GM23338 (cell line): ENCODE measurements at regions not wholly inside any gene's neighbourhood (a gene's known extent, or its start where the extent isn't known, plus 50 kb on each side); places are given as distances from the start of the nearest gene placed in this dataset.

Experiments
- ATAC-seq: fragments of 200-7000 bp; cut with Tn5 transposase; 3 replicates; pipeline ENCODE4 v1.9.1; 2020
- DNase-seq: peaks from one replicate; pipeline ENCODE4 v3.0.0-alpha.2; 2015; ENCODE audit warnings: low spot score
- H2AFZ ChIP-seq: fragments of 200-600 bp; sonication (generic); 2 replicates; pipeline ENCODE4 v1.8.0; 2016; ENCODE audit warnings: antibody characterized with exemption, mild to moderate bottlenecking, moderate library complexity
- H3F3A ChIP-seq: fragments of 200-600 bp; sonication (generic); replicated peaks from 2 replicates; pipeline ENCODE4 v1.8.0; 2017; ENCODE audit warnings: antibody characterized with exemption, mixed run types, low read depth
- H3K27ac ChIP-seq: fragments of 200-600 bp; sonication (generic); 2 replicates; pipeline ENCODE4 v1.6.1; 2016; ENCODE audit warnings: low read depth
- H3K27me3 ChIP-seq: fragments of 200-600 bp; sonication (generic); 2 replicates; pipeline ENCODE4 v1.8.0; 2016; ENCODE audit warnings: mild to moderate bottlenecking, mixed run types, moderate library complexity; ENCODE audit not compliant: insufficient read depth
- H3K36me3 ChIP-seq: fragments of 200-600 bp; sonication (generic); 2 replicates; pipeline ENCODE4 v1.8.0; 2016; ENCODE audit warnings: mild to moderate bottlenecking; ENCODE audit not compliant: insufficient read depth
- H3K4me1 ChIP-seq: fragments of 200-600 bp; sonication (generic); 2 replicates; pipeline ENCODE4 v1.8.0; 2016; ENCODE audit warnings: mild to moderate bottlenecking, moderate library complexity; ENCODE audit not compliant: insufficient read depth
- H3K4me2 ChIP-seq: fragments of 200-600 bp; sonication (generic); 2 replicates; pipeline ENCODE4 v1.7.1; 2017; ENCODE audit warnings: mixed run types
- H3K4me3 ChIP-seq: fragments of 200-600 bp; sonication (generic); 2 replicates; pipeline ENCODE4 v1.6.1; 2016; ENCODE audit warnings: mixed run types
- H3K79me2 ChIP-seq: fragments of 200-600 bp; sonication (generic); replicated peaks from 2 replicates; pipeline ENCODE4 v1.8.0; 2017; ENCODE audit warnings: mild to moderate bottlenecking; ENCODE audit not compliant: insufficient read depth
- H3K9me2 ChIP-seq: fragments of 200-600 bp; sonication (generic); 2 replicates; pipeline ENCODE4 v1.8.0; 2017; ENCODE audit not compliant: insufficient read depth
- H4K20me1 ChIP-seq: fragments of 200-600 bp; sonication (generic); replicated peaks from 2 replicates; pipeline ENCODE4 v1.8.0; 2017; ENCODE audit warnings: mild to moderate bottlenecking; ENCODE audit not compliant: insufficient read depth
- H3K27ac Mint-ChIP-seq: 2 replicates; pipeline ENCODE4 v1.8.0; 2020; ENCODE audit warnings: inconsistent platforms, mild to moderate bottlenecking, moderate library complexity, mixed read lengths
- H3K27me3 Mint-ChIP-seq: 3 replicates; pipeline ENCODE4 v1.8.0; 2022; ENCODE audit warnings: low read depth, mild to moderate bottlenecking, moderate library complexity, mixed read lengths, inconsistent platforms; ENCODE audit not compliant: insufficient read depth, poor library complexity
- H3K36me3 Mint-ChIP-seq: 3 replicates; pipeline ENCODE4 v1.8.0; 2021; ENCODE audit warnings: low read depth, mild to moderate bottlenecking, inconsistent platforms, moderate library complexity, mixed read lengths
- H3K4me1 Mint-ChIP-seq: 3 replicates; pipeline ENCODE4 v1.8.0; 2020; ENCODE audit warnings: mild to moderate bottlenecking, inconsistent platforms, mixed read lengths
- H3K4me3 Mint-ChIP-seq: 3 replicates; pipeline ENCODE4 v1.8.0; 2021; ENCODE audit warnings: moderate library complexity, mild to moderate bottlenecking, inconsistent platforms, mixed read lengths
- H3K9me3 Mint-ChIP-seq: 3 replicates; pipeline ENCODE4 v1.8.0; 2020; ENCODE audit warnings: moderate library complexity, mild to moderate bottlenecking, inconsistent platforms, mixed read lengths
- CREB1 ChIP-seq: fragments of 250-450 bp; sonication (Bioruptor Pico); IDR thresholded peaks from 2 replicates; pipeline ENCODE4 v1.5.0; 2020; ENCODE audit warnings: low read depth, mild to moderate bottlenecking, moderate library complexity
- EZH2 ChIP-seq: fragments of 200-600 bp; sonication (generic); IDR thresholded peaks from one replicate; pipeline ENCODE4 v1.8.0; 2017; ENCODE audit warnings: antibody characterized with exemption, mild to moderate bottlenecking, low read depth; ENCODE audit not compliant: unreplicated experiment
- JUNB ChIP-seq: IDR thresholded peaks from one replicate; pipeline ENCODE4 v1.6.1; 2016; ENCODE audit warnings: antibody characterized with exemption; ENCODE audit not compliant: unreplicated experiment
- NANOG ChIP-seq: IDR thresholded peaks from 2 replicates; pipeline ENCODE4 v1.6.1; 2016; ENCODE audit warnings: antibody characterized with exemption, borderline replicate concordance
- POLR2AphosphoS5 ChIP-seq: IDR thresholded peaks from 2 replicates; pipeline ENCODE4 v1.6.1; 2016; ENCODE audit warnings: antibody characterized with exemption, low read depth
- TF ChIP-seq, protein P1 (sequence below): fragments of 250-450 bp; sonication (Bioruptor Pico); IDR thresholded peaks from 2 replicates; pipeline ENCODE4 v1.5.0; 2020; ENCODE audit warnings: mild to moderate bottlenecking, moderate library complexity
- TF ChIP-seq, protein P2 (sequence below): IDR thresholded peaks from one replicate; pipeline ENCODE4 v1.6.1; 2018; ENCODE audit warnings: antibody characterized with exemption; ENCODE audit not compliant: unreplicated experiment
- TF ChIP-seq, protein P3 (sequence below), 2 experiments: fragments of 200-600 bp in 1 of 2; sonication (generic) in 1 of 2; conservative IDR thresholded peaks; 2 replicates each; pipeline versions ENCODE4 v1.5.1 to v1.6.1; 2016 to 2017; ENCODE audit warnings: antibody characterized with exemption in 2 of 2, low read depth in 2 of 2, mild to moderate bottlenecking in 2 of 2, moderate library complexity in 1 of 2

DNA sequence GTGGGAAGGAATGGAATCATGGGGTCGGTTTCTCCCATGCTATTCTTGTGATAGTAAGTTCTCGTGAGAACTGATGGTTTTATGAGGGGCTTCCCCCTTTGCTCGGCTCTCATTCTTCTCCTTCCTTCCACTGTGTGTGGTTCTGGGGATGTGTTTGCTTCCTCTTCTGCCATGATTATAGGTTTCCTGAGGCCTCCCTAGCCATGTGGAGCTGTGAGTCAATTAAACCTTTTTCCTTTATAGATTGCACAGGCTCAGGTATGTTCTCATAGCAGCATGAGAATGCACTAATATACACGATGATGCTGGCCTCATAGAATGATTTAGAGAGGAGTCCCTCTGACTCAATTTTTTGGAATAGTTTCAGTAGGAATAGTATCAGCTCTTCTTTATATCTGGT is 195.4 kb upstream of the IVNS1ABP start (continued):
- TF ChIP-seq, protein P1, sequence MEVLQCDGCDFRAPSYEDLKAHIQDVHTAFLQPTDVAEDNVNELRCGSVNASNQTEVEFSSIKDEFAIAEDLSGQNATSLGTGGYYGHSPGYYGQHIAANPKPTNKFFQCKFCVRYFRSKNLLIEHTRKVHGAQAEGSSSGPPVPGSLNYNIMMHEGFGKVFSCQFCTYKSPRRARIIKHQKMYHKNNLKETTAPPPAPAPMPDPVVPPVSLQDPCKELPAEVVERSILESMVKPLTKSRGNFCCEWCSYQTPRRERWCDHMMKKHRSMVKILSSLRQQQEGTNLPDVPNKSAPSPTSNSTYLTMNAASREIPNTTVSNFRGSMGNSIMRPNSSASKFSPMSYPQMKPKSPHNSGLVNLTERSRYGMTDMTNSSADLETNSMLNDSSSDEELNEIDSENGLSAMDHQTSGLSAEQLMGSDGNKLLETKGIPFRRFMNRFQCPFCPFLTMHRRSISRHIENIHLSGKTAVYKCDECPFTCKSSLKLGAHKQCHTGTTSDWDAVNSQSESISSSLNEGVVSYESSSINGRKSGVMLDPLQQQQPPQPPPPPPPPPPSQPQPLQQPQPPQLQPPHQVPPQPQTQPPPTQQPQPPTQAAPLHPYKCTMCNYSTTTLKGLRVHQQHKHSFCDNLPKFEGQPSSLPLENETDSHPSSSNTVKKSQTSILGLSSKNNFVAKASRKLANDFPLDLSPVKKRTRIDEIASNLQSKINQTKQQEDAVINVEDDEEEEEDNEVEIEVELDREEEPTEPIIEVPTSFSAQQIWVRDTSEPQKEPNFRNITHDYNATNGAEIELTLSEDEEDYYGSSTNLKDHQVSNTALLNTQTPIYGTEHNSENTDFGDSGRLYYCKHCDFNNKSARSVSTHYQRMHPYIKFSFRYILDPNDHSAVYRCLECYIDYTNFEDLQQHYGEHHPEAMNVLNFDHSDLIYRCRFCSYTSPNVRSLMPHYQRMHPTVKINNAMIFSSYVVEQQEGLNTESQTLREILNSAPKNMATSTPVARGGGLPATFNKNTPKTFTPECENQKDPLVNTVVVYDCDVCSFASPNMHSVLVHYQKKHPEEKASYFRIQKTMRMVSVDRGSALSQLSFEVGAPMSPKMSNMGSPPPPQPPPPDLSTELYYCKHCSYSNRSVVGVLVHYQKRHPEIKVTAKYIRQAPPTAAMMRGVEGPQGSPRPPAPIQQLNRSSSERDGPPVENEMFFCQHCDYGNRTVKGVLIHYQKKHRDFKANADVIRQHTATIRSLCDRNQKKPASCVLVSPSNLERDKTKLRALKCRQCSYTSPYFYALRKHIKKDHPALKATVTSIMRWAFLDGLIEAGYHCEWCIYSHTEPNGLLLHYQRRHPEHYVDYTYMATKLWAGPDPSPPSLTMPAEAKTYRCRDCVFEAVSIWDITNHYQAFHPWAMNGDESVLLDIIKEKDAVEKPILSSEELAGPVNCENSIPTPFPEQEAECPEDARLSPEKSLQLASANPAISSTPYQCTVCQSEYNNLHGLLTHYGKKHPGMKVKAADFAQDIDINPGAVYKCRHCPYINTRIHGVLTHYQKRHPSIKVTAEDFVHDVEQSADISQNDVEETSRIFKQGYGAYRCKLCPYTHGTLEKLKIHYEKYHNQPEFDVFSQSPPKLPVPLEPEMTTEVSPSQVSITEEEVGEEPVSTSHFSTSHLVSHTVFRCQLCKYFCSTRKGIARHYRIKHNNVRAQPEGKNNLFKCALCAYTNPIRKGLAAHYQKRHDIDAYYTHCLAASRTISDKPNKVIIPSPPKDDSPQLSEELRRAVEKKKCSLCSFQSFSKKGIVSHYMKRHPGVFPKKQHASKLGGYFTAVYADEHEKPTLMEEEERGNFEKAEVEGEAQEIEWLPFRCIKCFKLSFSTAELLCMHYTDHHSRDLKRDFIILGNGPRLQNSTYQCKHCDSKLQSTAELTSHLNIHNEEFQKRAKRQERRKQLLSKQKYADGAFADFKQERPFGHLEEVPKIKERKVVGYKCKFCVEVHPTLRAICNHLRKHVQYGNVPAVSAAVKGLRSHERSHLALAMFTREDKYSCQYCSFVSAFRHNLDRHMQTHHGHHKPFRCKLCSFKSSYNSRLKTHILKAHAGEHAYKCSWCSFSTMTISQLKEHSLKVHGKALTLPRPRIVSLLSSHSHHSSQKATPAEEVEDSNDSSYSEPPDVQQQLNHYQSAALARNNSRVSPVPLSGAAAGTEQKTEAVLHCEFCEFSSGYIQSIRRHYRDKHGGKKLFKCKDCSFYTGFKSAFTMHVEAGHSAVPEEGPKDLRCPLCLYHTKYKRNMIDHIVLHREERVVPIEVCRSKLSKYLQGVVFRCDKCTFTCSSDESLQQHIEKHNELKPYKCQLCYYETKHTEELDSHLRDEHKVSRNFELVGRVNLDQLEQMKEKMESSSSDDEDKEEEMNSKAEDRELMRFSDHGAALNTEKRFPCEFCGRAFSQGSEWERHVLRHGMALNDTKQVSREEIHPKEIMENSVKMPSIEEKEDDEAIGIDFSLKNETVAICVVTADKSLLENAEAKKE (CRISPR knock-in tag), result no peak

DNA sequence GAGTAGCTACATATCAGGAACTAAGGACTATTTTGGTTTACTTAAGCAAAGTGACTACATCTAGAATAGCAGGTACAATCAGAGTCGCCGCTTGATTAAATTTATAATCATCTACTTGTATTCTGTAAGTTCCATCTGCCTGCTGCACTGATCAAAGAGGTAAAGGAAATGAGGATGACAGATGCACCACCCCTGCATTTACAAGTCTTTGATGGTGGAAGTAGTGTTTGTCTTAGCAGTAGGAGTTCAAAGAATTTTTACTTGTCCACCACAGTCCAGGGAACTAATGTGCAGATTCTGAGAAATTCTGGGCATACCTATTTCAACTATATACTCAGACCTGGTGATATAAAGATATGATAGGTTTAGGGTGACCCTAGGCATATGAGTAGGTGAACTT is 184.1 kb upstream of the IVNS1ABP start:
- TF ChIP-seq NANOG, result no peak
- TF ChIP-seq, protein P2, sequence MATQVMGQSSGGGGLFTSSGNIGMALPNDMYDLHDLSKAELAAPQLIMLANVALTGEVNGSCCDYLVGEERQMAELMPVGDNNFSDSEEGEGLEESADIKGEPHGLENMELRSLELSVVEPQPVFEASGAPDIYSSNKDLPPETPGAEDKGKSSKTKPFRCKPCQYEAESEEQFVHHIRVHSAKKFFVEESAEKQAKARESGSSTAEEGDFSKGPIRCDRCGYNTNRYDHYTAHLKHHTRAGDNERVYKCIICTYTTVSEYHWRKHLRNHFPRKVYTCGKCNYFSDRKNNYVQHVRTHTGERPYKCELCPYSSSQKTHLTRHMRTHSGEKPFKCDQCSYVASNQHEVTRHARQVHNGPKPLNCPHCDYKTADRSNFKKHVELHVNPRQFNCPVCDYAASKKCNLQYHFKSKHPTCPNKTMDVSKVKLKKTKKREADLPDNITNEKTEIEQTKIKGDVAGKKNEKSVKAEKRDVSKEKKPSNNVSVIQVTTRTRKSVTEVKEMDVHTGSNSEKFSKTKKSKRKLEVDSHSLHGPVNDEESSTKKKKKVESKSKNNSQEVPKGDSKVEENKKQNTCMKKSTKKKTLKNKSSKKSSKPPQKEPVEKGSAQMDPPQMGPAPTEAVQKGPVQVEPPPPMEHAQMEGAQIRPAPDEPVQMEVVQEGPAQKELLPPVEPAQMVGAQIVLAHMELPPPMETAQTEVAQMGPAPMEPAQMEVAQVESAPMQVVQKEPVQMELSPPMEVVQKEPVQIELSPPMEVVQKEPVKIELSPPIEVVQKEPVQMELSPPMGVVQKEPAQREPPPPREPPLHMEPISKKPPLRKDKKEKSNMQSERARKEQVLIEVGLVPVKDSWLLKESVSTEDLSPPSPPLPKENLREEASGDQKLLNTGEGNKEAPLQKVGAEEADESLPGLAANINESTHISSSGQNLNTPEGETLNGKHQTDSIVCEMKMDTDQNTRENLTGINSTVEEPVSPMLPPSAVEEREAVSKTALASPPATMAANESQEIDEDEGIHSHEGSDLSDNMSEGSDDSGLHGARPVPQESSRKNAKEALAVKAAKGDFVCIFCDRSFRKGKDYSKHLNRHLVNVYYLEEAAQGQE, result no peak
- TF ChIP-seq, protein P3, sequence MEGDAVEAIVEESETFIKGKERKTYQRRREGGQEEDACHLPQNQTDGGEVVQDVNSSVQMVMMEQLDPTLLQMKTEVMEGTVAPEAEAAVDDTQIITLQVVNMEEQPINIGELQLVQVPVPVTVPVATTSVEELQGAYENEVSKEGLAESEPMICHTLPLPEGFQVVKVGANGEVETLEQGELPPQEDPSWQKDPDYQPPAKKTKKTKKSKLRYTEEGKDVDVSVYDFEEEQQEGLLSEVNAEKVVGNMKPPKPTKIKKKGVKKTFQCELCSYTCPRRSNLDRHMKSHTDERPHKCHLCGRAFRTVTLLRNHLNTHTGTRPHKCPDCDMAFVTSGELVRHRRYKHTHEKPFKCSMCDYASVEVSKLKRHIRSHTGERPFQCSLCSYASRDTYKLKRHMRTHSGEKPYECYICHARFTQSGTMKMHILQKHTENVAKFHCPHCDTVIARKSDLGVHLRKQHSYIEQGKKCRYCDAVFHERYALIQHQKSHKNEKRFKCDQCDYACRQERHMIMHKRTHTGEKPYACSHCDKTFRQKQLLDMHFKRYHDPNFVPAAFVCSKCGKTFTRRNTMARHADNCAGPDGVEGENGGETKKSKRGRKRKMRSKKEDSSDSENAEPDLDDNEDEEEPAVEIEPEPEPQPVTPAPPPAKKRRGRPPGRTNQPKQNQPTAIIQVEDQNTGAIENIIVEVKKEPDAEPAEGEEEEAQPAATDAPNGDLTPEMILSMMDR (conservative IDR thresholded peaks at IDR 0.05; ENCODE audit: low read depth in 2 of 2), result no peak
- TF ChIP-seq JUNB, result no peak
- no peak for TF ChIP-seq POLR2AphosphoS5
- TF ChIP-seq EZH2, result no peak
- no peak for TF ChIP-seq CREB1 (CRISPR knock-in tag)
- no peak overlapping the region for H3K4me3 ChIP-seq
- H3K4me1 ChIP-seq, result no peaks in the 10 kb centered on the region
- no peaks in the 10 kb centered on the region for H3K36me3 Mint-ChIP-seq
- no peak overlapping the region for H2AFZ ChIP-seq
- no peak overlapping the region for H3K4me2 ChIP-seq
- no peak overlapping the region for H3K27ac ChIP-seq
- H4K20me1 ChIP-seq, result no peaks in the 10 kb centered on the region
- no peak overlapping the region for H3K4me3 Mint-ChIP-seq
- H3K27me3 Mint-ChIP-seq, result no peaks in the 10 kb centered on the region
- no peaks in the 10 kb centered on the region for H3K79me2 ChIP-seq
- no peaks in the 10 kb centered on the region for H3F3A ChIP-seq
- ATAC-seq, result no peak
- no peaks in the 10 kb centered on the region for H3K9me3 Mint-ChIP-seq
- DNase-seq, result no peak
- H3K27me3 ChIP-seq, result no peaks in the 10 kb centered on the region
- H3K27ac Mint-ChIP-seq, result no peak overlapping the region
- no peaks in the 10 kb centered on the region for H3K4me1 Mint-ChIP-seq
- no peaks in the 10 kb centered on the region for H3K36me3 ChIP-seq
- peaks cover 11% of the 10 kb centered on the region; the same call in 1 of the 2 replicates for H3K9me2 ChIP-seq
